ENCODE measurements at regions not wholly inside any gene's neighbourhood (a gene's known extent, or its start where the extent isn't known, plus 50 kb on each side); places are given as distances from the start of the nearest gene placed in this dataset.

GRCh38 chr2:37837628-37838328 is 87.3 kb upstream of the RMDN2 start:
- DNase-seq (ENCODE audit: low read depth in 2 of 2), result no peak

- DNase-seq (ENCODE audit: low read depth in 2 of 2), result no peak
Measured at GRCh38 chr2:37838541-37839167, 86.4 kb upstream of the RMDN2 start.

GRCh38 chr2:37839991-37840390 is 85.1 kb upstream of the RMDN2 start:
- DNase-seq (ENCODE audit: low read depth in 2 of 2), result no peak

- no peak for DNase-seq (ENCODE audit: low read depth in 2 of 2)
Measured at GRCh38 chr2:37842732-37843440, 82.2 kb upstream of the RMDN2 start.

- DNase-seq (ENCODE audit: low read depth in 2 of 2), result no peak
Measured at GRCh38 chr2:37843556-37843955, 81.5 kb upstream of the RMDN2 start.

GRCh38 chr2:37846207-37846606 is 78.9 kb upstream of the RMDN2 start:
- no peak for DNase-seq (ENCODE audit: low read depth in 2 of 2)

- no peak for DNase-seq (ENCODE audit: low read depth in 2 of 2)
Measured at GRCh38 chr2:37847792-37848191, 77.3 kb upstream of the RMDN2 start.

- no peak for DNase-seq (ENCODE audit: low read depth in 2 of 2)
Measured at GRCh38 chr2:37848451-37848850, 76.6 kb upstream of the RMDN2 start.

GRCh38 chr2:37849911-37850310 is 75.2 kb upstream of the RMDN2 start:
- no peak for DNase-seq (ENCODE audit: low read depth in 2 of 2)

GRCh38 chr2:37851428-37851827 is 73.7 kb upstream of the RMDN2 start:
- no peak for DNase-seq (ENCODE audit: low read depth in 2 of 2)

- no peak for DNase-seq (ENCODE audit: low read depth in 2 of 2)
Measured at GRCh38 chr2:37851828-37852584, 73.1 kb upstream of the RMDN2 start.

- DNase-seq (ENCODE audit: low read depth in 2 of 2), result no peak
Measured at GRCh38 chr2:37852585-37853014, 72.5 kb upstream of the RMDN2 start.

- DNase-seq (ENCODE audit: low read depth in 2 of 2), result no peak
Measured at GRCh38 chr2:37854676-37855282, 70.3 kb upstream of the RMDN2 start.

- no peak for DNase-seq (ENCODE audit: low read depth in 2 of 2)
Measured at GRCh38 chr2:37855283-37856041, 69.6 kb upstream of the RMDN2 start.

- DNase-seq (ENCODE audit: low read depth in 2 of 2), result no peak
Measured at GRCh38 chr2:37856101-37856751, 68.9 kb upstream of the RMDN2 start.

GRCh38 chr2:37857575-37858399 is 67.3 kb upstream of the RMDN2 start:
- DNase-seq (ENCODE audit: low read depth in 2 of 2), result no peak

GRCh38 chr2:37858400-37858711 is 66.7 kb upstream of the RMDN2 start:
- no peak for DNase-seq (ENCODE audit: low read depth in 2 of 2)

GRCh38 chr2:37858725-37859267 is 66.3 kb upstream of the RMDN2 start:
- no peak for DNase-seq (ENCODE audit: low read depth in 2 of 2)

GRCh38 chr2:37862620-37863019 is 62.5 kb upstream of the RMDN2 start:
- no peak for DNase-seq (ENCODE audit: low read depth in 2 of 2)

GRCh38 chr2:37864217-37864616 is 60.9 kb upstream of the RMDN2 start:
- DNase-seq (ENCODE audit: low read depth in 2 of 2), result no peak

All from stimulated activated CD8-positive, alpha-beta memory T cell treated with anti-CD3 and anti-CD28 coated beads, Interleukin-15, amount 100 ng/mL, for 4 hours (primary cell).